Uterus (tissue), 3 donors: ENCODE measurements at regions not wholly inside any gene's neighbourhood (a gene's known extent, or its start where the extent isn't known, plus 50 kb on each side); places are given as distances from the start of the nearest gene placed in this dataset.

ENCODE experiments used
- DNase-seq, 2 donors: peaks; one replicate each; pipeline ENCODE4 v3.0.0-alpha.2; 2019 to 2020
- H3K27ac ChIP-seq, 2 donors: fragments of 200-600 bp; sonication (generic); 1 replicate in 1 of 2; 2 replicates in 1 of 2; pipeline ENCODE4 v1.5.1; 2016 to 2018
- H3K27me3 ChIP-seq, 2 donors: fragments of 200-600 bp; sonication (generic); one replicate each; pipeline ENCODE4 v1.5.1; 2018 to 2019; ENCODE audit warnings: control low read depth in 1 of 2
- H3K36me3 ChIP-seq, 2 donors: fragments of 200-600 bp; sonication (generic); one replicate each; pipeline ENCODE4 v1.5.1; 2019; ENCODE audit warnings: control low read depth in 1 of 2
- H3K4me1 ChIP-seq, 2 donors: fragments of 200-600 bp; sonication (generic); one replicate each; pipeline ENCODE4 v1.5.1; 2018 to 2019; ENCODE audit warnings: control low read depth in 1 of 2
- H3K4me3 ChIP-seq, 2 donors: fragments of 200-600 bp; sonication (generic); 1 replicate in 1 of 2; 2 replicates in 1 of 2; pipeline ENCODE4 v1.5.1; 2018 to 2019; ENCODE audit warnings: mild to moderate bottlenecking in 1 of 2
- H3K9me3 ChIP-seq, 2 donors: fragments of 200-600 bp; sonication (generic); one replicate each; pipeline ENCODE4 v1.5.1; 2019; ENCODE audit warnings: control low read depth in 1 of 2
- CTCF ChIP-seq, 4 experiments: fragments of 200-600 bp in 2 of 4; fragments of 450-650 bp in 2 of 4; sonication (generic) in 2 of 4; IDR thresholded peaks; one replicate each; pipeline ENCODE4 v1.5.1; 2016 to 2019; ENCODE audit warnings: antibody characterized with exemption in 4 of 4, mild to moderate bottlenecking in 2 of 4, moderate library complexity in 1 of 4
- POLR2A ChIP-seq, 2 donors: fragments of 450-650 bp; IDR thresholded peaks; one replicate each; pipeline ENCODE4 v1.6.1; 2016; ENCODE audit warnings: antibody characterized with exemption in 2 of 2, mild to moderate bottlenecking in 1 of 2, moderate library complexity in 1 of 2
- intact Hi-C: fragments of 100-400 bp; cut with DNase I; formaldehyde crosslinking; loops from one replicate; pipeline ENCODE4 v1.15.1; 2023; ENCODE audit warnings: low total_unique reads
- donor health status: DM: yes; HTN: yes; CAD: no.

GRCh38 chr7:35316549-35316948 is 62.6 kb upstream of the TBX20 start:
- no peak for DNase-seq
- Histone ChIP-seq H3K27me3 (no peaks in the 10 kb centered on the region), H3K4me1 (no peaks in the 10 kb centered on the region), H3K9me3 (no peaks in the 10 kb centered on the region), H3K36me3 (no peaks in the 10 kb centered on the region), H3K4me3 (no peak overlapping the region), H3K27ac (no peak overlapping the region)
- TF ChIP-seq CTCF (IDR thresholded peaks at IDR 0.05): no peak
- TF ChIP-seq POLR2A (IDR thresholded peaks at IDR 0.05): no peak
- intact Hi-C loops: no loop called here

- H3K4me1 ChIP-seq: no peaks in the 10 kb centered on the region
- intact Hi-C loops: no loop called here
- H3K9me3 ChIP-seq: no peaks in the 10 kb centered on the region
- DNase-seq: no peak
- no peaks in the 10 kb centered on the region for H3K36me3 ChIP-seq
- no peak overlapping the region for H3K27ac ChIP-seq
- H3K4me3 ChIP-seq: no peak overlapping the region
- no peaks in the 10 kb centered on the region for H3K27me3 ChIP-seq
- TF ChIP-seq CTCF (IDR thresholded peaks at IDR 0.05): no peak
- TF ChIP-seq POLR2A (IDR thresholded peaks at IDR 0.05): no peak
Measured at GRCh38 chr7:35315517-35315916, 61.6 kb upstream of the TBX20 start.

- Histone ChIP-seq H3K4me1 (no peaks in the 10 kb centered on the region), H3K9me3 (no peaks in the 10 kb centered on the region), H3K27ac (no peak overlapping the region), H3K36me3 (no peaks in the 10 kb centered on the region), H3K27me3 (no peaks in the 10 kb centered on the region), H3K4me3 (no peak overlapping the region)
- TF ChIP-seq CTCF (IDR thresholded peaks at IDR 0.05) (no peak), POLR2A (IDR thresholded peaks at IDR 0.05) (no peak)
- intact Hi-C loops: no loop called here
- no peak for DNase-seq
Measured at GRCh38 chr7:35314354-35314753, 60.5 kb upstream of the TBX20 start.

- Histone ChIP-seq H3K27ac (no peak overlapping the region), H3K4me1 (no peaks in the 10 kb centered on the region), H3K9me3 (no peaks in the 10 kb centered on the region), H3K27me3 (no peaks in the 10 kb centered on the region), H3K36me3 (no peaks in the 10 kb centered on the region), H3K4me3 (no peak overlapping the region)
- DNase-seq: no peak
- intact Hi-C loops: no loop called here
- TF ChIP-seq POLR2A (IDR thresholded peaks at IDR 0.05): no peak
- no peak for TF ChIP-seq CTCF (IDR thresholded peaks at IDR 0.05)
Measured at GRCh38 chr7:35313575-35313974, 59.7 kb upstream of the TBX20 start.
